Osteocyte (in vitro differentiated cells): ENCODE measurements at regions not wholly inside any gene's neighbourhood (a gene's known extent, or its start where the extent isn't known, plus 50 kb on each side); places are given as distances from the start of the nearest gene placed in this dataset.

Experiments
- DNase-seq: peaks from one replicate; pipeline ENCODE4 v3.0.0; 2021; ENCODE audit warnings: mixed read lengths; ENCODE audit not compliant: unreplicated experiment; ENCODE audit errors: extremely low spot score
- H3K27ac Mint-ChIP-seq: one replicate; pipeline ENCODE4 v1.8.0; 2021; ENCODE audit warnings: mild to moderate bottlenecking, mixed read lengths; ENCODE audit not compliant: unreplicated experiment
- H3K27me3 Mint-ChIP-seq: one replicate; pipeline ENCODE4 v1.8.0; 2021; ENCODE audit warnings: mixed read lengths; ENCODE audit not compliant: unreplicated experiment
- H3K36me3 Mint-ChIP-seq: one replicate; pipeline ENCODE4 v1.8.0; 2021; ENCODE audit warnings: mixed read lengths; ENCODE audit not compliant: unreplicated experiment
- H3K4me1 Mint-ChIP-seq: one replicate; pipeline ENCODE4 v1.8.0; 2021; ENCODE audit warnings: mixed read lengths; ENCODE audit not compliant: unreplicated experiment
- H3K4me3 Mint-ChIP-seq: one replicate; pipeline ENCODE4 v1.8.0; 2021; ENCODE audit warnings: mild to moderate bottlenecking, moderate library complexity, mixed read lengths; ENCODE audit not compliant: unreplicated experiment
- H3K9me3 Mint-ChIP-seq: one replicate; pipeline ENCODE4 v1.8.0; 2021; ENCODE audit warnings: mixed read lengths; ENCODE audit not compliant: unreplicated experiment
- TF ChIP-seq, protein P1 (sequence below): fragments of 200-600 bp; sonication (generic); IDR thresholded peaks from 2 replicates; pipeline ENCODE4 v1.5.0; 2021; ENCODE audit warnings: antibody characterized with exemption, mild to moderate bottlenecking, moderate library complexity

DNA sequence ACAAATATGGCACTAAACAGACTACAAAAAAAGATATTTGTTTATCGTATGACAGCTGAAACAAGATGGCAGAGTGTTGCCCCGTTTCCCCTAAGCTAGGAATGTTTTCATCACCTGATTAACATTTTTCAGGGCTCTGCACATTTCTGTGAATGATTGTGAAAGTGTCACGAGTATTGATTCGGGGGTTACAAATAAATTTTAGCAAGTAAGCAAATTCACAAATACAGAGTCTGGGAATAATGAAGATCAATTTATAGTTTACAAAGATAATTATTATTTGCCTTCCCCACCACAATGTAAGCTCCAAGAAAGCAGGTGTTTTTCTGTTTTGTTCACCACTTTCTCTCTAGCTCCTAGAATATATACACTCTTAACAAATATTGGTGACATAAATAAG, 361.2 kb upstream of the ERCC4 start:
- no peak for DNase-seq
- no peaks in the 10 kb centered on the region for H3K4me1 Mint-ChIP-seq
- H3K36me3 Mint-ChIP-seq = no peaks in the 10 kb centered on the region
- H3K27ac Mint-ChIP-seq = no peak overlapping the region
- H3K27me3 Mint-ChIP-seq = no peaks in the 10 kb centered on the region
- peaks cover 24% of the 10 kb centered on the region for H3K9me3 Mint-ChIP-seq
- TF ChIP-seq, protein P1, sequence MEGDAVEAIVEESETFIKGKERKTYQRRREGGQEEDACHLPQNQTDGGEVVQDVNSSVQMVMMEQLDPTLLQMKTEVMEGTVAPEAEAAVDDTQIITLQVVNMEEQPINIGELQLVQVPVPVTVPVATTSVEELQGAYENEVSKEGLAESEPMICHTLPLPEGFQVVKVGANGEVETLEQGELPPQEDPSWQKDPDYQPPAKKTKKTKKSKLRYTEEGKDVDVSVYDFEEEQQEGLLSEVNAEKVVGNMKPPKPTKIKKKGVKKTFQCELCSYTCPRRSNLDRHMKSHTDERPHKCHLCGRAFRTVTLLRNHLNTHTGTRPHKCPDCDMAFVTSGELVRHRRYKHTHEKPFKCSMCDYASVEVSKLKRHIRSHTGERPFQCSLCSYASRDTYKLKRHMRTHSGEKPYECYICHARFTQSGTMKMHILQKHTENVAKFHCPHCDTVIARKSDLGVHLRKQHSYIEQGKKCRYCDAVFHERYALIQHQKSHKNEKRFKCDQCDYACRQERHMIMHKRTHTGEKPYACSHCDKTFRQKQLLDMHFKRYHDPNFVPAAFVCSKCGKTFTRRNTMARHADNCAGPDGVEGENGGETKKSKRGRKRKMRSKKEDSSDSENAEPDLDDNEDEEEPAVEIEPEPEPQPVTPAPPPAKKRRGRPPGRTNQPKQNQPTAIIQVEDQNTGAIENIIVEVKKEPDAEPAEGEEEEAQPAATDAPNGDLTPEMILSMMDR = no peak
- H3K4me3 Mint-ChIP-seq = no peak overlapping the region

DNA sequence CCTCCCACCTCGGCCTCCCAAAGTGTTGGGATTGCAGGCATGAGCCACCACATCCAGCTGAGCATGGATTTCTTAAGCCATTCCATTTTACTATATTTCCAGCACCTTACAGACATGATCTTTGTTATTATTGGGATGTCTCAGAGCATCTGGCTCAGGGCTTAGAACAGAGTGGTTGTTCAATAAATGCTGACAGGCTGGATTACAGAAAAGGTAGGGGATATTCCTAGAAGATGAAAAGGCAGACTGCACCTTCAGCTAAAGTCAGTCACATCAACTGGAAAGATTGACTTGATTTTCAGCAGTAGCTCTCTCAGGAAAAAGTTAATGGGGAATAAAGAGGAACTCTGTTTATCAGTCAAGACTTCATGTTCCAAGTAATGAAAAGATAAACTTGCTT, 360.3 kb upstream of the ERCC4 start:
- H3K4me1 Mint-ChIP-seq = no peaks in the 10 kb centered on the region
- no peak overlapping the region for H3K27ac Mint-ChIP-seq
- no peaks in the 10 kb centered on the region for H3K27me3 Mint-ChIP-seq
- H3K4me3 Mint-ChIP-seq = no peak overlapping the region
- H3K9me3 Mint-ChIP-seq = peaks cover 31% of the 10 kb centered on the region
- no peak for DNase-seq
- TF ChIP-seq, protein P1 = no peak
- no peaks in the 10 kb centered on the region for H3K36me3 Mint-ChIP-seq

DNA sequence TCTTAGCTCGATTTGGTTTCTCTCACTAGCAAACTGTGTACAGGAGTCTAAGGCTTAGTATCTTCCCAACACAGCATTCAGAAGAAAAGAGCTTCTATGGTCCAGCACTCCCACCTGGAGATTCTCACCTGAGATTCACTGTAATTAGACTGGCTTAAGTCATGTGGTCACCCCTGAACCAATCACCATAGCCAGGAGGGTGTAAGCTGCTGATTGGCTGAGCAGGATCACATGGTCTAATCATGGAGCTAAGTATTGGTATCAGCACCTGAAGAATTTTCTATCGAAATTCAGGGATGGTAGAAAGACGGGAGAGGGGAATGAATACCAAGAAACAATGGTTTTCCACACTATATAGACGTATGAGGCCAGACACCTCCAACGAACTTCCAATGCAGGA, 359.8 kb upstream of the ERCC4 start:
- TF ChIP-seq, protein P1 = no peak
- no peak overlapping the region for H3K4me3 Mint-ChIP-seq
- H3K27me3 Mint-ChIP-seq = no peaks in the 10 kb centered on the region
- DNase-seq = no peak
- H3K9me3 Mint-ChIP-seq = peaks cover 30% of the 10 kb centered on the region
- H3K36me3 Mint-ChIP-seq = no peaks in the 10 kb centered on the region
- no peak overlapping the region for H3K27ac Mint-ChIP-seq
- H3K4me1 Mint-ChIP-seq = no peaks in the 10 kb centered on the region

DNA sequence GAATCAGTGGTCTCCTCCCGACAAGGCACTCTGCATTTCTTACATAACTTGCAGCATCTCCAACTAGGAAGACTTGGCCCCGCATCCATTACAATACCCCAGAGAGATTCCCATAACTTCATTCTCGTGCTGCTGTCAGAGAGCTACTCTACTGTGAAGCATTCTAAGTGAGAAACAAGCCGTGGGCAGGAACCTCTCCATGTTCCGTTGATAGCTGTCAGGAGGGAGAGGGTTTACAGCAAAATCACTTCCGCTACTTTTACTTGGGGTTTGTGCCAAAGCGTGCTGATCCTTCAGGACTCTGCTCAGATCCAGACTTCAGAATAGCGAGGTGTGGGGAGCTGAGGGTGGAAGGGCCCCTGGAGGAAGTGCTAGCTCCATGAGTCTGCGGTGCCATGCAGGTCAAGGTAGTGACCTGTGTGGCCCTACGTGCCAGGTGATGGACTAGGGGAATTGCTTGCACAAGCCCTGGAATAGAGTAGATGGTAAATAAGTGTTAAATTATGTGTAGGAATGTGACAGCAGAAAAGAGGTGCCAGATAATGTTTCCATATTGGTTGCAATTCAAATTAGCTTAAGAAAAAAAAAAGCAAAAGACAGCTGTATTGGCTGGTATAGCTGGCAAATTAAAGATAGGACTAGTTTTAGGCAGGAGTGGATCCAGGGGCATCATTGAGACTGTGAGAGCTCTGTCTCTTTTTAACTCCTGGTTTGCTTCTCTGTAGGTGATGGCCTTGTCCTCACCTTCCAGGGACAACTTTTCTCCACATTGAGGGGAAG, 358.5 kb upstream of the ERCC4 start:
- no peaks in the 10 kb centered on the region for H3K36me3 Mint-ChIP-seq
- H3K27me3 Mint-ChIP-seq = no peaks in the 10 kb centered on the region
- peaks cover 26% of the 10 kb centered on the region for H3K9me3 Mint-ChIP-seq
- no peaks in the 10 kb centered on the region for H3K4me1 Mint-ChIP-seq
- DNase-seq = no peak
- TF ChIP-seq, protein P1 = no peak
- no peak overlapping the region for H3K4me3 Mint-ChIP-seq
- H3K27ac Mint-ChIP-seq = no peak overlapping the region

DNA sequence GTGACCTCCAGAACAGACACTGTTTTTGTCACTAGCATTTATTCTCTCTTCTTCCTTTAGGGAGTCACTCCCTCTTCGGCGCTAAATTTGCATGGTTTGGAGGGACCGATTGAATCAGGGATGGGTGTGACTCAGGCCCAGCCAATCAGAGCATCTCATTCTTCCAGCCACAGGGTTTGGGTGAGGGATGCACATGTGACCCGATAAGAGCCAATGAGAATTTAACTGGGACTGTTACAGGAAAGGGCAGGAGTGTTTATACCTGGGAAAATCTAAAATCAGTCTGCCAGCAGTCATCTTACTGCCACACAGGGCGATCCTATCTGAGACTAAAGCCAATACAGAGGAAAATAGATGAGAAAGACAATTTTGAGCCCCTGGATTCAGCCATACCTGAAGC, 351.2 kb upstream of the ERCC4 start:
- Mint-ChIP-seq H3K4me1 (no peaks in the 10 kb centered on the region), H3K36me3 (no peaks in the 10 kb centered on the region), H3K27ac (no peak overlapping the region), H3K27me3 (no peaks in the 10 kb centered on the region), H3K9me3 (peaks cover 32% of the 10 kb centered on the region), H3K4me3 (no peak overlapping the region)
- no peak for DNase-seq
- TF ChIP-seq, protein P1 = no peak
